Vagina (tissue), 2 donors: ENCODE measurements at regions not wholly inside any gene's neighbourhood (a gene's known extent, or its start where the extent isn't known, plus 50 kb on each side); places are given as distances from the start of the nearest gene placed in this dataset.

Experiments
- DNase-seq, 2 donors: peaks; one replicate each; pipeline ENCODE4 v3.0.0-alpha.2; 2017; ENCODE audit errors: extremely low spot score in 2 of 2
- H3K27ac ChIP-seq: fragments of 200-600 bp; sonication (generic); one replicate; pipeline ENCODE4 v1.5.1; 2019
- H3K27me3 ChIP-seq: fragments of 200-600 bp; sonication (generic); one replicate; pipeline ENCODE4 v1.5.1; 2019
- H3K36me3 ChIP-seq, 2 donors: fragments of 200-600 bp; sonication (generic); one replicate each; pipeline ENCODE4 v1.5.1; 2017 to 2019
- H3K4me1 ChIP-seq: fragments of 200-600 bp; sonication (generic); one replicate; pipeline ENCODE4 v1.5.1; 2019
- H3K4me3 ChIP-seq, 2 donors: fragments of 200-600 bp; sonication (generic); 1 replicate in 1 of 2; 2 replicates in 1 of 2; pipeline ENCODE4 v1.5.1; 2016 to 2019
- H3K9me3 ChIP-seq: fragments of 200-600 bp; sonication (generic); one replicate; pipeline ENCODE4 v1.5.1; 2019
- CTCF ChIP-seq, 3 experiments: fragments of 450-650 bp in 2 of 3; fragments of 200-600 bp in 1 of 3; sonication (generic) in 1 of 3; IDR thresholded peaks; one replicate each; pipeline ENCODE4 v1.5.1; 2017 to 2019; ENCODE audit warnings: antibody characterized with exemption in 3 of 3, mild to moderate bottlenecking in 2 of 3, moderate library complexity in 2 of 3
- POLR2A ChIP-seq, 2 donors: fragments of 450-650 bp; IDR thresholded peaks; one replicate each; pipeline ENCODE4 v1.6.1; 2017; ENCODE audit warnings: antibody characterized with exemption in 2 of 2, mild to moderate bottlenecking in 2 of 2, moderate library complexity in 2 of 2
- POLR2AphosphoS5 ChIP-seq, 2 donors: sonication (generic); formaldehyde crosslinking; IDR thresholded peaks; one replicate each; pipeline ENCODE4 v1.9.0; 2017; ENCODE audit warnings: antibody characterized with exemption in 2 of 2, mild to moderate bottlenecking in 2 of 2, low read depth in 1 of 2; ENCODE audit not compliant: insufficient read depth in 1 of 2
- intact Hi-C: fragments of 100-400 bp; cut with DNase I; formaldehyde crosslinking; loops from one replicate; pipeline ENCODE4 v1.15.1; 2023

GRCh38 chr5:165757791-165758190, 2252.4 kb downstream of the MAT2B start:
- DNase-seq: no peak
- H3K36me3 ChIP-seq: no peaks in the 10 kb centered on the region
- no peaks in the 10 kb centered on the region for H3K27me3 ChIP-seq
- no peak overlapping the region for H3K27ac ChIP-seq
- TF ChIP-seq CTCF (IDR thresholded peaks at IDR 0.05) (no peak), POLR2A (IDR thresholded peaks at IDR 0.05) (no peak), POLR2AphosphoS5 (IDR thresholded peaks at IDR 0.05; ENCODE audit: insufficient read depth in 1 of 2, low read depth in 1 of 2) (no peak)
- H3K9me3 ChIP-seq: no peaks in the 10 kb centered on the region
- H3K4me3 ChIP-seq: no peak overlapping the region
- no peaks in the 10 kb centered on the region for H3K4me1 ChIP-seq
- intact Hi-C loops: no loop called here

GRCh38 chr5:165775111-165775510, 2269.7 kb downstream of the MAT2B start:
- TF ChIP-seq POLR2AphosphoS5 (IDR thresholded peaks at IDR 0.05; ENCODE audit: insufficient read depth in 1 of 2, low read depth in 1 of 2) (no peak), POLR2A (IDR thresholded peaks at IDR 0.05) (no peak), CTCF (IDR thresholded peaks at IDR 0.05) (no peak)
- DNase-seq: no peak
- Histone ChIP-seq H3K9me3 (no peaks in the 10 kb centered on the region), H3K27me3 (no peaks in the 10 kb centered on the region), H3K4me1 (no peaks in the 10 kb centered on the region), H3K4me3 (no peak overlapping the region), H3K36me3 (no peaks in the 10 kb centered on the region), H3K27ac (no peak overlapping the region)
- intact Hi-C loops: no loop called here

GRCh38 chr5:165779505-165779904, 2274.1 kb downstream of the MAT2B start:
- DNase-seq: no peak
- H3K27me3 ChIP-seq: no peaks in the 10 kb centered on the region
- intact Hi-C loops: no loop called here
- no peaks in the 10 kb centered on the region for H3K9me3 ChIP-seq
- no peaks in the 10 kb centered on the region for H3K36me3 ChIP-seq
- H3K4me3 ChIP-seq: no peak overlapping the region
- H3K4me1 ChIP-seq: no peaks in the 10 kb centered on the region
- H3K27ac ChIP-seq: no peak overlapping the region
- no peak for TF ChIP-seq POLR2AphosphoS5 (IDR thresholded peaks at IDR 0.05; ENCODE audit: insufficient read depth in 1 of 2, low read depth in 1 of 2)
- no peak for TF ChIP-seq CTCF (IDR thresholded peaks at IDR 0.05)
- TF ChIP-seq POLR2A (IDR thresholded peaks at IDR 0.05): no peak

GRCh38 chr5:165780901-165781300, 2275.5 kb downstream of the MAT2B start:
- TF ChIP-seq CTCF (IDR thresholded peaks at IDR 0.05): no peak
- no peak for TF ChIP-seq POLR2AphosphoS5 (IDR thresholded peaks at IDR 0.05; ENCODE audit: insufficient read depth in 1 of 2, low read depth in 1 of 2)
- TF ChIP-seq POLR2A (IDR thresholded peaks at IDR 0.05): no peak
- no peak overlapping the region for H3K4me3 ChIP-seq
- no peak overlapping the region for H3K27ac ChIP-seq
- no peaks in the 10 kb centered on the region for H3K9me3 ChIP-seq
- DNase-seq: no peak
- intact Hi-C loops: no loop called here
- H3K27me3 ChIP-seq: no peaks in the 10 kb centered on the region
- H3K4me1 ChIP-seq: no peaks in the 10 kb centered on the region
- no peaks in the 10 kb centered on the region for H3K36me3 ChIP-seq

- no peak overlapping the region for H3K27ac ChIP-seq
- no peaks in the 10 kb centered on the region for H3K9me3 ChIP-seq
- intact Hi-C loops: no loop called here
These were observed 2276.3 kb downstream of the MAT2B start for GRCh38 chr5:165781738-165782137.

More at GRCh38 chr5:165781738-165782137, 2276.3 kb downstream of the MAT2B start:
- no peak for DNase-seq
- H3K36me3 ChIP-seq: no peaks in the 10 kb centered on the region
- H3K4me1 ChIP-seq: no peaks in the 10 kb centered on the region
- no peak overlapping the region for H3K4me3 ChIP-seq
- TF ChIP-seq POLR2A (IDR thresholded peaks at IDR 0.05): no peak
- TF ChIP-seq CTCF (IDR thresholded peaks at IDR 0.05): no peak
- no peak for TF ChIP-seq POLR2AphosphoS5 (IDR thresholded peaks at IDR 0.05; ENCODE audit: insufficient read depth in 1 of 2, low read depth in 1 of 2)
- no peaks in the 10 kb centered on the region for H3K27me3 ChIP-seq
